ENCODE measurements at regions not wholly inside any gene's neighbourhood (a gene's known extent, or its start where the extent isn't known, plus 50 kb on each side); places are given as distances from the start of the nearest gene placed in this dataset.

- H4K20me1 ChIP-seq (ENCODE audit: insufficient read depth, low read length) = no peaks in the 10 kb centered on the region
- Mint-ChIP-seq H3K4me1 (ENCODE audit: low read depth, unreplicated experiment) (peaks cover 3% of the 10 kb centered on the region), H3K36me3 (ENCODE audit: low read depth, unreplicated experiment) (no peaks in the 10 kb centered on the region), H3K27me3 (ENCODE audit: low read depth, unreplicated experiment) (peaks cover 3% of the 10 kb centered on the region), H3K4me3 (ENCODE audit: unreplicated experiment) (no peak overlapping the region), H3K27ac (ENCODE audit: unreplicated experiment) (no peak overlapping the region), H3K9me3 (ENCODE audit: unreplicated experiment) (no peaks in the 10 kb centered on the region)
- no peaks in the 10 kb centered on the region for H3K79me2 ChIP-seq (ENCODE audit: insufficient read depth, low read length)
- no peak overlapping the region for H3K4me3 ChIP-seq (ENCODE audit: insufficient read depth, low read depth, low read length)
- H2AFZ ChIP-seq (ENCODE audit: low read depth, low read length) = no peak overlapping the region
- no peaks in the 10 kb centered on the region for H3K4me1 ChIP-seq (ENCODE audit: insufficient read depth, low read length)
- no peaks in the 10 kb centered on the region for H3K9me3 ChIP-seq (ENCODE audit: insufficient read depth, low read depth, low read length)
- peaks cover 3% of the 10 kb centered on the region for H3K27me3 ChIP-seq (ENCODE audit: insufficient read depth, low read length)
- FAIRE-seq (no peak), DNase-seq (ENCODE audit: low read depth) (peak; percentile 12)
- H3K9ac ChIP-seq (ENCODE audit: low read length) = no peak overlapping the region
- H3K4me2 ChIP-seq (ENCODE audit: low read length) = no peak overlapping the region
- H3K36me3 ChIP-seq (ENCODE audit: insufficient read depth, low read length) = no peaks in the 10 kb centered on the region
- TF ChIP-seq EZH2 (IDR thresholded peaks at IDR 0.05; ENCODE audit: insufficient read depth, low read length) = no peak
- no peak for TF ChIP-seq CTCF (IDR thresholded peaks at IDR 0.05; ENCODE audit: insufficient read depth, low read depth, low read length)
- no peak overlapping the region for H3K27ac ChIP-seq (ENCODE audit: low read depth, low read length)
Observed at GRCh38 chr7:42694894-42695507, 216.9 kb downstream of the C7orf25 start.

DNA sequence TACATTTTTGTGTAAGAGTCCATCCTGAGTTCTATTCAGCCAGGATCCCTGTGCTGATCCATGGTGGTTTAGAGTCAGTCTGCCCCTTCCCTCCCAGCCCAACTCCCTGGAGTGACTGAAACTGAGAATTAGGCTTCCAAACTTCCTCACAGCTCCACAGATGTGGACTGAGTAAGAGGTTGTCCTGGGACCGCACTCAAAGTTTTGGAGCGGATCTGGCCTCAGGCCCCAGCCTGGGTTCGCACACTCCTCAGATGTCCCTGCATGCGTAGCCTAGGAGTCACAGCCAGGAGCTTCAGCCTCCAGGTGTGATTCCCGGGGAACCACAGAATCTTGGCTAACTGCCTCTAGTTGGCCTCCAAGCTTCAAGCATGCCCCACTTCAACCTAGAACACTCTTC lies 218.1 kb downstream of the C7orf25 start:
- FAIRE-seq = no peak
- no peaks in the 10 kb centered on the region for H3K36me3 ChIP-seq (ENCODE audit: insufficient read depth, low read length)
- H3K27me3 ChIP-seq (ENCODE audit: insufficient read depth, low read length) = peaks cover 3% of the 10 kb centered on the region
- no peaks in the 10 kb centered on the region for H4K20me1 ChIP-seq (ENCODE audit: insufficient read depth, low read length)
- no peaks in the 10 kb centered on the region for H3K9me3 ChIP-seq (ENCODE audit: insufficient read depth, low read depth, low read length)
- H3K9me3 Mint-ChIP-seq (ENCODE audit: unreplicated experiment) = no peaks in the 10 kb centered on the region
- no peak for DNase-seq (ENCODE audit: low read depth)
- H3K4me2 ChIP-seq (ENCODE audit: low read length) = no peak overlapping the region
- no peak overlapping the region for H2AFZ ChIP-seq (ENCODE audit: low read depth, low read length)
- peaks cover 3% of the 10 kb centered on the region for H3K27me3 Mint-ChIP-seq (ENCODE audit: low read depth, unreplicated experiment)
- H3K4me3 Mint-ChIP-seq (ENCODE audit: unreplicated experiment) = no peak overlapping the region
- H3K79me2 ChIP-seq (ENCODE audit: insufficient read depth, low read length) = no peaks in the 10 kb centered on the region
- H3K36me3 Mint-ChIP-seq (ENCODE audit: low read depth, unreplicated experiment) = no peaks in the 10 kb centered on the region
- peaks cover 3% of the 10 kb centered on the region for H3K4me1 Mint-ChIP-seq (ENCODE audit: low read depth, unreplicated experiment)
- no peaks in the 10 kb centered on the region for H3K4me1 ChIP-seq (ENCODE audit: insufficient read depth, low read length)
- no peak overlapping the region for H3K27ac Mint-ChIP-seq (ENCODE audit: unreplicated experiment)
- no peak overlapping the region for H3K9ac ChIP-seq (ENCODE audit: low read length)
- no peak overlapping the region for H3K27ac ChIP-seq (ENCODE audit: low read depth, low read length)
- H3K4me3 ChIP-seq (ENCODE audit: insufficient read depth, low read depth, low read length) = no peak overlapping the region
- TF ChIP-seq EZH2 (IDR thresholded peaks at IDR 0.05; ENCODE audit: insufficient read depth, low read length) (no peak), CTCF (IDR thresholded peaks at IDR 0.05; ENCODE audit: insufficient read depth, low read depth, low read length) (no peak)

GRCh38 chr7:42692621-42693020 lies 219.2 kb downstream of the C7orf25 start:
- H2AFZ ChIP-seq (ENCODE audit: low read depth, low read length) = no peak overlapping the region
- H3K4me3 ChIP-seq (ENCODE audit: insufficient read depth, low read depth, low read length) = no peak overlapping the region
- H3K9me3 ChIP-seq (ENCODE audit: insufficient read depth, low read depth, low read length) = no peaks in the 10 kb centered on the region
- no peak overlapping the region for H3K27ac ChIP-seq (ENCODE audit: low read depth, low read length)
- peaks cover 3% of the 10 kb centered on the region for H3K27me3 Mint-ChIP-seq (ENCODE audit: low read depth, unreplicated experiment)
- no peak for TF ChIP-seq EZH2 (IDR thresholded peaks at IDR 0.05; ENCODE audit: insufficient read depth, low read length)
- no peak for TF ChIP-seq CTCF (IDR thresholded peaks at IDR 0.05; ENCODE audit: insufficient read depth, low read depth, low read length)
- H3K4me2 ChIP-seq (ENCODE audit: low read length) = no peak overlapping the region
- no peaks in the 10 kb centered on the region for H4K20me1 ChIP-seq (ENCODE audit: insufficient read depth, low read length)
- DNase-seq (ENCODE audit: low read depth) (peak; percentile 34), FAIRE-seq (no peak)
- peaks cover 3% of the 10 kb centered on the region for H3K4me1 Mint-ChIP-seq (ENCODE audit: low read depth, unreplicated experiment)
- H3K36me3 Mint-ChIP-seq (ENCODE audit: low read depth, unreplicated experiment) = no peaks in the 10 kb centered on the region
- no peaks in the 10 kb centered on the region for H3K36me3 ChIP-seq (ENCODE audit: insufficient read depth, low read length)
- H3K27me3 ChIP-seq (ENCODE audit: insufficient read depth, low read length) = peaks cover 3% of the 10 kb centered on the region
- no peak overlapping the region for H3K27ac Mint-ChIP-seq (ENCODE audit: unreplicated experiment)
- H3K9ac ChIP-seq (ENCODE audit: low read length) = no peak overlapping the region
- H3K4me1 ChIP-seq (ENCODE audit: insufficient read depth, low read length) = no peaks in the 10 kb centered on the region
- H3K4me3 Mint-ChIP-seq (ENCODE audit: unreplicated experiment) = no peak overlapping the region
- H3K79me2 ChIP-seq (ENCODE audit: insufficient read depth, low read length) = no peaks in the 10 kb centered on the region
- no peaks in the 10 kb centered on the region for H3K9me3 Mint-ChIP-seq (ENCODE audit: unreplicated experiment)

Measured in astrocyte (in vitro differentiated cells and primary cell).